AG04449 (cell line): ENCODE measurements at regions not wholly inside any gene's neighbourhood (a gene's known extent, or its start where the extent isn't known, plus 50 kb on each side); places are given as distances from the start of the nearest gene placed in this dataset.
A peak's percentile ranks its signal among the peaks of the same experiment; 100 is the strongest.

Experiments used
- CTCF ChIA-PET: fragments of 350-600 bp; formaldehyde crosslinking; extraction: SDS; loops from one replicate; lab custom pipeline; 2021; ENCODE audit warnings: antibody characterized with exemption; lab: Yijun Ruan, JAX
- POLR2A ChIA-PET: fragments of 400-600, 350-600 bp; formaldehyde crosslinking; extraction: SDS; loops from one replicate; lab custom pipeline; 2020; ENCODE audit warnings: antibody characterized with exemption, inconsistent platforms; lab: Yijun Ruan, JAX
- DNase-seq: peaks from one replicate; pipeline ENCODE4 v3.0.0-alpha.2; 2010; ENCODE audit warnings: low read depth, low spot score
- H3K4me3 ChIP-seq: 2 replicates; pipeline ENCODE4 v1.5.1; 2011; ENCODE audit warnings: low read depth, mild to moderate bottlenecking, control low read depth, low read length
- CTCF ChIP-seq: IDR thresholded peaks from one replicate; pipeline ENCODE4 v1.5.1; 2011; ENCODE audit warnings: mild to moderate bottlenecking, moderate library complexity, low read length, control low read depth, inconsistent platforms; ENCODE audit not compliant: insufficient read depth; ENCODE audit errors: missing control alignments

- DNase-seq: no peak
- H3K4me3 ChIP-seq: no peak overlapping the region
- TF ChIP-seq CTCF: peak; percentile 72
- POLR2A ChIA-PET: no interaction called here
- CTCF ChIA-PET: interaction anchor here (0.7 to 4.5 kb wide), 16 partner anchors 9 to 652 kb away, joined by 3 to 47 read pairs (median 4); no protein-coding TSS in a partner anchor
Observed at GRCh38 chr9:78601957-78602565, 305.1 kb downstream of the PSAT1 start.

- no peak overlapping the region for H3K4me3 ChIP-seq
- no peak for DNase-seq
- no peak for TF ChIP-seq CTCF
- ChIA-PET POLR2A (interaction anchor here (0.7 to 0.9 kb wide), 2 partner anchors 10 to 93 kb away, joined by 3 read pairs; no protein-coding TSS in a partner anchor), CTCF (interaction anchor here (1.0 to 1.4 kb wide), 4 partner anchors 8 to 166 kb away, joined by 3 to 4 read pairs (median 4); no protein-coding TSS in a partner anchor)
Observed at GRCh38 chr9:78605041-78606000, 308.4 kb downstream of the PSAT1 start.

GRCh38 chr9:78606001-78606379 lies 309.1 kb downstream of the PSAT1 start:
- TF ChIP-seq CTCF: no peak
- ChIA-PET POLR2A (interaction anchor here (0.9 kb wide), 1 partner anchor 11 kb away, joined by 3 read pairs; no protein-coding TSS in a partner anchor), CTCF (interaction anchor here (1.0 to 1.4 kb wide), 3 partner anchors 8 to 167 kb away, joined by 3 to 4 read pairs (median 4); no protein-coding TSS in a partner anchor)
- no peak overlapping the region for H3K4me3 ChIP-seq
- no peak for DNase-seq

GRCh38 chr9:78607853-78608252 lies 310.9 kb downstream of the PSAT1 start:
- H3K4me3 ChIP-seq: no peak overlapping the region
- POLR2A ChIA-PET: no interaction called here
- TF ChIP-seq CTCF: no peak
- CTCF ChIA-PET: interaction anchor here (1.5 to 1.6 kb wide), 2 partner anchors 11 to 16 kb away, joined by 3 to 6 read pairs; no protein-coding TSS in a partner anchor
- no peak for DNase-seq

- no peak for DNase-seq
- H3K4me3 ChIP-seq: no peak overlapping the region
- POLR2A ChIA-PET: no interaction called here
- no peak for TF ChIP-seq CTCF
- CTCF ChIA-PET: interaction anchor here (1.3 kb wide), 1 partner anchor 240 kb away, joined by 3 read pairs; no protein-coding TSS in a partner anchor
Observed at GRCh38 chr9:78609450-78609849, 312.5 kb downstream of the PSAT1 start.
